SK-N-SH treated with all-trans-retinoic acid at 6 μM for 48 hours (cell line): ENCODE measurements at regions not wholly inside any gene's neighbourhood (a gene's known extent, or its start where the extent isn't known, plus 50 kb on each side); places are given as distances from the start of the nearest gene placed in this dataset.

Experiments used
- ATAC-seq: fragments of 200-7000 bp; cut with Tn5 transposase; 3 replicates; pipeline ENCODE4 v1.9.1; 2020; ENCODE audit warnings: mild to moderate bottlenecking, moderate library complexity
- ARNTL ChIP-seq: fragments of 450-650 bp; formaldehyde crosslinking; IDR thresholded peaks from 2 replicates; pipeline ENCODE4 v1.5.0; 2020; ENCODE audit warnings: low read depth, mild to moderate bottlenecking, moderate library complexity, borderline replicate concordance
- BACH2 ChIP-seq: fragments of 250-450 bp; sonication (Bioruptor Pico); IDR thresholded peaks from 2 replicates; pipeline ENCODE4 v1.9.0; 2021; ENCODE audit warnings: mild to moderate bottlenecking, borderline replicate concordance
- CREB5 ChIP-seq: fragments of 250-450 bp; sonication (Bioruptor Pico); IDR thresholded peaks from 2 replicates; pipeline ENCODE4 v1.5.1; 2020; ENCODE audit warnings: low read depth, mild to moderate bottlenecking, moderate library complexity
- CSRNP3 ChIP-seq: fragments of 250-450 bp; sonication (Bioruptor Pico); IDR thresholded peaks from 2 replicates; pipeline ENCODE4 v1.5.1; 2021; ENCODE audit warnings: mild to moderate bottlenecking, moderate library complexity
- ESRRG ChIP-seq: fragments of 250-450 bp; sonication (Bioruptor Pico); IDR thresholded peaks from 2 replicates; pipeline ENCODE4 v1.6.1; 2021; ENCODE audit warnings: mild to moderate bottlenecking
- ISL1 ChIP-seq: fragments of 250-450 bp; sonication (Bioruptor Pico); IDR thresholded peaks from 2 replicates; pipeline ENCODE4 v2.1.2; 2022; ENCODE audit warnings: mild to moderate bottlenecking, moderate library complexity
- PATZ1 ChIP-seq: fragments of 250-450 bp; sonication (Bioruptor Pico); IDR thresholded peaks from 2 replicates; pipeline ENCODE4 v1.8.0; 2020; ENCODE audit warnings: mild to moderate bottlenecking, moderate library complexity, borderline replicate concordance
- POU6F1 ChIP-seq: fragments of 250-450 bp; sonication (Bioruptor Pico); IDR thresholded peaks from 2 replicates; pipeline ENCODE4 v1.8.0; 2021; ENCODE audit warnings: low read depth, mild to moderate bottlenecking, moderate library complexity, borderline replicate concordance
- PPARA ChIP-seq: fragments of 250-450 bp; sonication (Bioruptor Pico); IDR thresholded peaks from 2 replicates; pipeline ENCODE4 v1.5.0; 2020; ENCODE audit warnings: mild to moderate bottlenecking, borderline replicate concordance
- RARB ChIP-seq: fragments of 250-450 bp; sonication (Bioruptor Pico); IDR thresholded peaks from 2 replicates; pipeline ENCODE4 v1.8.0; 2021; ENCODE audit warnings: mild to moderate bottlenecking, moderate library complexity
- SNAI2 ChIP-seq: fragments of 250-450 bp; sonication (Bioruptor Pico); IDR thresholded peaks from 2 replicates; pipeline ENCODE4 v1.5.0; 2020; ENCODE audit warnings: mild to moderate bottlenecking, moderate library complexity
- TCF4 ChIP-seq: fragments of 250-450 bp; sonication (Bioruptor Pico); IDR thresholded peaks from 2 replicates; pipeline ENCODE4 v1.8.0; 2021; ENCODE audit warnings: mild to moderate bottlenecking, moderate library complexity, borderline replicate concordance
- TOX ChIP-seq: fragments of 250-450 bp; sonication (Bioruptor Pico); IDR thresholded peaks from 2 replicates; pipeline ENCODE4 v1.8.0; 2021; ENCODE audit warnings: mild to moderate bottlenecking, moderate library complexity, borderline replicate concordance
- TSHZ2 ChIP-seq: fragments of 250-450 bp; sonication (Bioruptor Pico); IDR thresholded peaks from 2 replicates; pipeline ENCODE4 v1.5.0; 2020; ENCODE audit warnings: mild to moderate bottlenecking, moderate library complexity
- ZFP3 ChIP-seq: fragments of 250-450 bp; sonication (Bioruptor Pico); IDR thresholded peaks from 2 replicates; pipeline ENCODE4 v1.5.0; 2020; ENCODE audit warnings: mild to moderate bottlenecking, moderate library complexity
- ZNF565 ChIP-seq: fragments of 450-650 bp; formaldehyde crosslinking; conservative IDR thresholded peaks from 2 replicates; pipeline ENCODE4 v1.5.0; 2020; ENCODE audit warnings: low read depth, mild to moderate bottlenecking, moderate library complexity
- ZNF70 ChIP-seq: fragments of 450-650 bp; formaldehyde crosslinking; IDR thresholded peaks from 2 replicates; pipeline ENCODE4 v1.5.0; 2020; ENCODE audit warnings: mild to moderate bottlenecking, moderate library complexity
- ZNF8 ChIP-seq: fragments of 450-650 bp; formaldehyde crosslinking; IDR thresholded peaks from 2 replicates; pipeline ENCODE4 v1.5.0; 2020; ENCODE audit warnings: mild to moderate bottlenecking, moderate library complexity

- TF ChIP-seq TSHZ2 (CRISPR knock-in tag) (no peak), RARB (CRISPR knock-in tag) (no peak), ISL1 (CRISPR knock-in tag) (no peak), CREB5 (CRISPR knock-in tag) (no peak), ZNF8 (CRISPR knock-in tag) (no peak), PPARA (CRISPR knock-in tag) (no peak), TOX (CRISPR knock-in tag) (no peak), ESRRG (CRISPR knock-in tag) (no peak)
These were observed 466.8 kb upstream of the TLE4 start (continued) for GRCh38 chr9:79104951-79105350.

- ATAC-seq: no peak
These were observed 463.7 kb upstream of the TLE4 start for GRCh38 chr9:79107911-79108676.

More at GRCh38 chr9:79107911-79108676, 463.7 kb upstream of the TLE4 start:
- no peak for TF ChIP-seq ARNTL
- TF ChIP-seq POU6F1: no peak
- TF ChIP-seq CREB5 (CRISPR knock-in tag): no peak
- TF ChIP-seq ZNF565: no peak
- no peak for TF ChIP-seq ZFP3 (CRISPR knock-in tag)
- TF ChIP-seq ZNF70 (CRISPR knock-in tag): no peak
- no peak for TF ChIP-seq RARB (CRISPR knock-in tag)
- no peak for TF ChIP-seq SNAI2 (CRISPR knock-in tag)
- TF ChIP-seq ZNF8 (CRISPR knock-in tag): no peak
- no peak for TF ChIP-seq BACH2 (CRISPR knock-in tag)
- TF ChIP-seq CSRNP3: no peak
- TF ChIP-seq TCF4 (CRISPR knock-in tag): no peak
- no peak for TF ChIP-seq PATZ1 (CRISPR knock-in tag)
